Activated CD8-positive, alpha-beta T cell treated with anti-CD3 and anti-CD28 coated beads for 36 hours (primary cell): ENCODE measurements at regions not wholly inside any gene's neighbourhood (a gene's known extent, or its start where the extent isn't known, plus 50 kb on each side); places are given as distances from the start of the nearest gene placed in this dataset.

Source experiments
- ATAC-seq: fragments of 200-7000 bp; cut with Tn5 transposase; one replicate; pipeline ENCODE4 v1.10.0; 2021; ENCODE audit warnings: mild to moderate bottlenecking, moderate library complexity
- CTCF ChIA-PET: fragments of 350-600 bp; sonication (Branson Sonifier 250); formaldehyde crosslinking; loops from one replicate; lab custom pipeline; 2021; ENCODE audit warnings: antibody characterized with exemption; lab: Charles Lee
- POLR2A ChIA-PET: fragments of 350-600 bp; sonication (Branson Sonifier 250); formaldehyde crosslinking; loops from one replicate; lab custom pipeline; 2021; ENCODE audit warnings: antibody characterized with exemption; lab: Charles Lee
- DNase-seq: peaks from one replicate; pipeline ENCODE4 v3.0.0-alpha.2; 2020
- H3K27ac Mint-ChIP-seq: one replicate; pipeline ENCODE4 v1.8.0; 2021; ENCODE audit warnings: mild to moderate bottlenecking, mixed read lengths
- H3K27me3 Mint-ChIP-seq: one replicate; pipeline ENCODE4 v1.8.0; 2021; ENCODE audit warnings: mixed read lengths
- H3K36me3 Mint-ChIP-seq: one replicate; pipeline ENCODE4 v1.8.0; 2021; ENCODE audit warnings: low read depth, mixed read lengths
- H3K4me1 Mint-ChIP-seq: one replicate; pipeline ENCODE4 v1.8.0; 2021; ENCODE audit warnings: low read depth, mixed read lengths
- H3K4me3 Mint-ChIP-seq: one replicate; pipeline ENCODE4 v1.8.0; 2021; ENCODE audit warnings: mild to moderate bottlenecking, moderate library complexity, mixed read lengths
- H3K9me3 Mint-ChIP-seq: one replicate; pipeline ENCODE4 v1.8.0; 2021; ENCODE audit warnings: mixed read lengths
- intact Hi-C: fragments of 100-400 bp; cut with micrococcal nuclease; formaldehyde crosslinking; loops from one replicate; pipeline ENCODE4 v1.10.0; 2022
- TF ChIP-seq, protein P1 (sequence below): fragments of 200-600 bp; IDR thresholded peaks from one replicate; pipeline ENCODE4 v1.8.0; 2022; ENCODE audit warnings: antibody characterized with exemption, mild to moderate bottlenecking

DNA sequence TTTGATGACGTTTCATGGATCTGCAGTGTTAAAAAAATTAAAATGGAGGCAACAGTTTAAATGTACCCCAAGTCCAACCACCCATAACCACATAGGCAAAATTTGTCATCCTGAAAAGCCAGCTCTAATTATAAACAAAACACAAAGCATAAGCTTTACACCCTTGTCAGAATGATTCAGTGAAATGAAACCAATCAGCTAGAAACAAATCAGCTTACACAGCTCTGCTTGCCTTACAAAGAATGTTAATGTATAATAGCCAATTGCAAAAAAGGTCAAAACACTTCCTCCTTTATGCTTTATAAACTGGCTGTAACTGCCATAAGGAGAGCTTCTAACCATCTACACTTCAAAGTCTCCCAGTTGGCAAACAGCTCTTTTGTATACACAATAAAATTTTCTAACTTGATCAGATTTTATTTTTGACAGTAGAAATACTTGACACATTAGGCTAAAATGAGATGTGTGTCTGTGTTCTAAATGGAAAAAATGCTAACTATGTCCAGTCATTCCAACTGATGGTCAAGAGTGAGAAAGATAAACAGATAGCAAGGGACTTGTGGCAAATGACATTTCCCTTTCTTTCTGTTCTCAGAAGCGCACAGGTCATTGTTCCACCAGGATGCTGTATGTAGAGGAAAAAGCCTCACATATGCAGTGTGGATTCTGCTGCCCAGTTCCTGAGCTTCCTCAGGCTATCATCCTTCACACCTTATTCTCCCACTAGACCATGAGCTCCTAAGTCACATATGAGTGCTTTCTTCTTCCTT is 344.3 kb upstream of the ID4 start:
- no peak for DNase-seq
- POLR2A ChIA-PET = no interaction called here
- H3K4me3 Mint-ChIP-seq = no peak overlapping the region
- H3K27me3 Mint-ChIP-seq = no peaks in the 10 kb centered on the region
- H3K4me1 Mint-ChIP-seq = no peaks in the 10 kb centered on the region
- intact Hi-C loops = no loop called here
- no peaks in the 10 kb centered on the region for H3K36me3 Mint-ChIP-seq
- no peak overlapping the region for H3K27ac Mint-ChIP-seq
- CTCF ChIA-PET = no interaction called here
- peaks cover 7% of the 10 kb centered on the region for H3K9me3 Mint-ChIP-seq
- TF ChIP-seq, protein P1, sequence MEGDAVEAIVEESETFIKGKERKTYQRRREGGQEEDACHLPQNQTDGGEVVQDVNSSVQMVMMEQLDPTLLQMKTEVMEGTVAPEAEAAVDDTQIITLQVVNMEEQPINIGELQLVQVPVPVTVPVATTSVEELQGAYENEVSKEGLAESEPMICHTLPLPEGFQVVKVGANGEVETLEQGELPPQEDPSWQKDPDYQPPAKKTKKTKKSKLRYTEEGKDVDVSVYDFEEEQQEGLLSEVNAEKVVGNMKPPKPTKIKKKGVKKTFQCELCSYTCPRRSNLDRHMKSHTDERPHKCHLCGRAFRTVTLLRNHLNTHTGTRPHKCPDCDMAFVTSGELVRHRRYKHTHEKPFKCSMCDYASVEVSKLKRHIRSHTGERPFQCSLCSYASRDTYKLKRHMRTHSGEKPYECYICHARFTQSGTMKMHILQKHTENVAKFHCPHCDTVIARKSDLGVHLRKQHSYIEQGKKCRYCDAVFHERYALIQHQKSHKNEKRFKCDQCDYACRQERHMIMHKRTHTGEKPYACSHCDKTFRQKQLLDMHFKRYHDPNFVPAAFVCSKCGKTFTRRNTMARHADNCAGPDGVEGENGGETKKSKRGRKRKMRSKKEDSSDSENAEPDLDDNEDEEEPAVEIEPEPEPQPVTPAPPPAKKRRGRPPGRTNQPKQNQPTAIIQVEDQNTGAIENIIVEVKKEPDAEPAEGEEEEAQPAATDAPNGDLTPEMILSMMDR = no peak
- no peak for ATAC-seq

DNA sequence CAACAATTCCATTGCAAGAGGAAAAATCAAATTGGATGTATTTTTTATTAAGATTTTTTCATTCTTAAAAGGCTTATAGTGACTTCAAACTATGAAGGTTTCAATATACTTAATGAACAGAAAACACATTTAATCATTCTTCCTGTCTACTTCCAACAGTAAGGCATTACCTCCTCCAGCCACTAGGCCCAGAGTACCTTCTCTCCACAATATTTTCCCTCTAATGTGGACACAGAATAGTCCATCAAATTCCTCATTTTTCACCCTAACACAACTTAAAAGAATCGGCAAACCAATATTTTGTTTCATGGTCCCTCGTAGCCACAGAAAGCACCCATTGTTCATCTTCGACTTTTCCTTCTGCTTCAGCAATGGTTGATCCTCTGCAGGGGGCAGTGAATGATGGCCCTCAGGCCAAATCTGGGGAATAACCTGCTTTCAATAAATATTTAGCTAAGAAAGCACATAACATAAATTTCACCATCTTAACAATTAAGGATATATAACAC is 335.4 kb upstream of the ID4 start:
- H3K4me1 Mint-ChIP-seq = no peaks in the 10 kb centered on the region
- no peaks in the 10 kb centered on the region for H3K36me3 Mint-ChIP-seq
- no peaks in the 10 kb centered on the region for H3K27me3 Mint-ChIP-seq
- H3K27ac Mint-ChIP-seq = no peak overlapping the region
- H3K9me3 Mint-ChIP-seq = peaks cover 16% of the 10 kb centered on the region
- ChIA-PET POLR2A (no interaction called here), CTCF (no interaction called here)
- TF ChIP-seq, protein P1 = no peak
- DNase-seq (no peak), ATAC-seq (no peak)
- no peak overlapping the region for H3K4me3 Mint-ChIP-seq
- intact Hi-C loops = no loop called here

DNA sequence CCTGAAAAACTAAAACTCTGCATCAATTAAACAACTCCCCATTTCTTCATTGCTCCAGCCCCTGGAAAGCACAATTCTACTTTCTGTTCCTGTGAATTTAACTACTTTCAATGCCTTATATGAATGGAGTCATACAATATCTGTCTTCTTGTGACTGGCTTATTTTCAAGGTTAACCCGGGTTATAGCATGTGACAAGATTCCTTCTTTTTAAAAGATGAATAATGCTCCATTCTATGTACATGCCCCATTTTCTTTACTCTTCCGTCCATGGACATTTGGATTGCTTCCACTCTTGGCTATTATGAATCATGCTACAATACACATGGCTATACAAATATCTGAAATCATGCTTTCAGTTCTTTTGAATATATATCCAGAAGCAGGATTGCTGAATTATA is 334.9 kb upstream of the ID4 start:
- Mint-ChIP-seq H3K4me3 (no peak overlapping the region), H3K36me3 (no peaks in the 10 kb centered on the region), H3K4me1 (no peaks in the 10 kb centered on the region), H3K27ac (no peak overlapping the region), H3K27me3 (no peaks in the 10 kb centered on the region), H3K9me3 (peaks cover 21% of the 10 kb centered on the region)
- CTCF ChIA-PET = no interaction called here
- TF ChIP-seq, protein P1 = no peak
- no peak for DNase-seq
- intact Hi-C loops = no loop called here
- no peak for ATAC-seq
- POLR2A ChIA-PET = no interaction called here

DNA sequence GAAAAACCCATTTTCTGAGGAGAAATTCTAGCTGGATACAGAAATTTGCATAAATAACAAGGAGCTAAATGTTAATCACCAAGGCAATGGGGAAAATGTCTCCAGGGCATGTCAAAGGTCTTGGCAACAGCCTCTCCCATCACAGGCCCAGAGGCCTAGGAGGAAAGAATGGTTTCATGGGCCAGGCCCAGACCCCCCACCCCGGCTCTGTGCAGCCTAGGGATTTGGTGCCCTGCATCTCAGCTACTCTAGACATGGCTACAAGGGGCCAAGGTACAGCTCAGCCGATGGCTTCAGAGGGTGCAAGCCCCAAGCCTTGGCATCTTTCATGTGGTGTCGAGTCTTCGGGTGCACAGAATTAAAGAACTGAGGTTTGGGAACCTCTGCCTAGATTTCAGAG is 321.2 kb upstream of the ID4 start:
- TF ChIP-seq, protein P1 = no peak
- H3K4me1 Mint-ChIP-seq = no peaks in the 10 kb centered on the region
- no peaks in the 10 kb centered on the region for H3K27me3 Mint-ChIP-seq
- H3K36me3 Mint-ChIP-seq = no peaks in the 10 kb centered on the region
- H3K27ac Mint-ChIP-seq = no peak overlapping the region
- CTCF ChIA-PET = no interaction called here
- DNase-seq = no peak
- no peak for ATAC-seq
- peaks cover 26% of the 10 kb centered on the region for H3K9me3 Mint-ChIP-seq
- POLR2A ChIA-PET = no interaction called here
- intact Hi-C loops = no loop called here
- no peak overlapping the region for H3K4me3 Mint-ChIP-seq

DNA sequence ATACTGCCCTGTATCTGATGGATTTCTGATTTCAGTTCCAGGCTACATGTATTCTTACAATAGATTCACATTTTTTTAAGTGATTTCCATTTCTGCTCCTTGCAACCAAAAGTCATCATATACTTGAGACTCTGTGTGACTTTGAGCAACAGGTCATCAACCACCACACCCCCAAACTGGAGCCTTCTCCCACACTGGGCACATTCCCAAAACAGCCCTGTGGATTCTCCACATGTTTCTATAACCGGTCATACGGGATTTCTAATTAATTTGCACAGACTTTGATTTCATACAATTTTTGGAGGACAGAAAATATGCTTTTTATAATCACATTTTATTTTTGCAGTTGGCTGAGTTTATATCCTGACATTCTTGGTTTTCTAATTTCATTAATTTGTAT is 317.2 kb upstream of the ID4 start:
- POLR2A ChIA-PET = no interaction called here
- intact Hi-C loops = no loop called here
- CTCF ChIA-PET = no interaction called here
- Mint-ChIP-seq H3K9me3 (peaks cover 19% of the 10 kb centered on the region), H3K4me3 (no peak overlapping the region), H3K36me3 (no peaks in the 10 kb centered on the region), H3K4me1 (no peaks in the 10 kb centered on the region), H3K27ac (no peak overlapping the region), H3K27me3 (no peaks in the 10 kb centered on the region)
- TF ChIP-seq, protein P1 = no peak
- ATAC-seq (no peak), DNase-seq (no peak)
